ENCODE measurements at regions not wholly inside any gene's neighbourhood (a gene's known extent, or its start where the extent isn't known, plus 50 kb on each side); places are given as distances from the start of the nearest gene placed in this dataset.
A peak's percentile ranks its signal among the peaks of the same experiment; 100 is the strongest.

DNA sequence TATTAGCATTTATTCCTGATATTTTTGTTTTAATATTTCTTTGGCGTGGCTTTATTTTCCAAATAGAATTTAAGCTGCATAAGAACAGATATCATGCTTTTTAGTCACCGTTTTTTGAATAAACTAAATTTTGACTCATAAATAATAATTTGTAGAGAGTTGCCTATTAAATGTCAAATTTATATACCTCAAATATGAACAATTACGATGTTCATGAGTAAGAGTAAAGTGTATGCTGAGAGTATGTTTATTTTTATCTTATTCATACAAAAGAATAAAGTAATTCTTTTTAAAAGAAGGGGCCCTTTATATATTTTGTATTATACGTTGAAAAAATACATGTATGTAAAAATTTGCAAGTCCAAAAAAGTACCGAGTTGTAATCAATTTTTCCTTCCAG is 126.5 kb upstream of the NRIP1 start:
- in situ Hi-C loops (cut with HindIII; ENCODE audit: extremely low pct_ligation_motif_present, low pct_unique_long_range_greater_than_20kb), result no loop called here
- no peak for TF ChIP-seq ZNF33B (CRISPR knock-in tag; IDR thresholded peaks at IDR 0.05)
- no peak for TF ChIP-seq CBFB (CRISPR knock-in tag; IDR thresholded peaks at IDR 0.05)
- TF ChIP-seq LCORL (IDR thresholded peaks at IDR 0.05), result no peak
- TF ChIP-seq LCORL (CRISPR knock-in tag; IDR thresholded peaks at IDR 0.05), result no peak
- TF ChIP-seq, protein P1, sequence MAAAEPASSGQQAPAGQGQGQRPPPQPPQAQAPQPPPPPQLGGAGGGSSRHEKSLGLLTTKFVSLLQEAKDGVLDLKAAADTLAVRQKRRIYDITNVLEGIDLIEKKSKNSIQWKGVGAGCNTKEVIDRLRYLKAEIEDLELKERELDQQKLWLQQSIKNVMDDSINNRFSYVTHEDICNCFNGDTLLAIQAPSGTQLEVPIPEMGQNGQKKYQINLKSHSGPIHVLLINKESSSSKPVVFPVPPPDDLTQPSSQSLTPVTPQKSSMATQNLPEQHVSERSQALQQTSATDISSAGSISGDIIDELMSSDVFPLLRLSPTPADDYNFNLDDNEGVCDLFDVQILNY (CRISPR knock-in tag; conservative IDR thresholded peaks at IDR 0.05), result no peak
- H3K4me2 ChIP-seq (ENCODE audit: low read depth, low read length), result no peak overlapping the region
- H3K4me1 ChIP-seq (ENCODE audit: insufficient read depth, low read length), result peaks cover 32% of the 10 kb centered on the region
- FAIRE-seq (no peak), ATAC-seq (no peak), DNase-seq (ENCODE audit: low spot score) (no peak)
- intact Hi-C loops (cut with micrococcal nuclease; ENCODE audit: unreplicated experiment), result no loop called here
- H3K9ac ChIP-seq (ENCODE audit: insufficient read depth, low read depth, low read length), result no peak overlapping the region
- 95% methylated on average over 5 of the region's 5 CpGs for WGBS (ENCODE audit: low lambda C conversion rate)
- no peaks in the 10 kb centered on the region for H4K20me1 ChIP-seq (ENCODE audit: insufficient read depth, low read length)
- H3K27ac ChIP-seq (ENCODE audit: extremely low read length, insufficient read depth, low read length), result no peak overlapping the region
- H3K9me3 ChIP-seq (ENCODE audit: low read length), result no peaks in the 10 kb centered on the region
- ChIA-PET CTCF (ENCODE audit: low intra/inter-chr PET ratio, low total read pairs) (no interaction called here), POLR2A (no interaction called here)
- H3K27me3 ChIP-seq (ENCODE audit: control insufficient read depth in 1 of 2, insufficient read depth in 2 of 2, low read length in 2 of 2), result no peaks in the 10 kb centered on the region
- BruUV-seq (replicated peaks), result no TSS peak
- no peaks in the 10 kb centered on the region for H3K36me3 ChIP-seq (replicated peaks in 1 of 2; ENCODE audit: control insufficient read depth in 1 of 2, insufficient read depth in 2 of 2, low read length in 2 of 2)
- H3K79me2 ChIP-seq (ENCODE audit: insufficient read depth, low read length), result no peaks in the 10 kb centered on the region
- no peak overlapping the region for H3K4me3 ChIP-seq (replicated peaks in 1 of 3; ENCODE audit: insufficient read depth in 1 of 3, low read depth in 2 of 3, low read length in 3 of 3)
- no peak overlapping the region for H2AFZ ChIP-seq (ENCODE audit: low read length)

DNA sequence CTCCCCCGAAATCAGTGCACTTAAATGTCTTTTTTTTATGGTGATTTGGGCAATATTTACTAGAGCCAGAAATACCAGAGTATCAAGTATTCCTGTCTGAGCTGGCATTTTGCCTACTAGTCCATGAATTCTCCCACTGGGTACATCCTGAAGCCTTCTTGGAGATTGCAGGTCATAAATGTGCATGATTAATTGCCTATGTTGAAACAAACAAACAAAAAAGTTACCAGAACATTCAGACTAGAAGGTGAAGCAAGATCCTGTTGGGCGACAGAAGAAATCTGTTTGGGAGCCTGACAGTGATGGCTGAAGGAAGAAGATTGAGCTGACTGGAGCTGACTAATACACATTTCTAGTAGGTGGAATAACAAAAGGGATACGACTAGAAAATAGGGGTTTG is 127.4 kb upstream of the NRIP1 start:
- POLR2A ChIA-PET, result no interaction called here
- Histone ChIP-seq H4K20me1 (ENCODE audit: insufficient read depth, low read length) (no peaks in the 10 kb centered on the region), H3K4me2 (ENCODE audit: low read depth, low read length) (no peak overlapping the region), H2AFZ (ENCODE audit: low read length) (no peak overlapping the region), H3K27ac (ENCODE audit: extremely low read length, insufficient read depth, low read length) (no peak overlapping the region), H3K9ac (ENCODE audit: insufficient read depth, low read depth, low read length) (no peak overlapping the region), H3K79me2 (ENCODE audit: insufficient read depth, low read length) (no peaks in the 10 kb centered on the region), H3K27me3 (ENCODE audit: control insufficient read depth in 1 of 2, insufficient read depth in 2 of 2, low read length in 2 of 2) (no peaks in the 10 kb centered on the region), H3K9me3 (ENCODE audit: low read length) (no peaks in the 10 kb centered on the region), H3K4me1 (ENCODE audit: insufficient read depth, low read length) (peaks cover 41% of the 10 kb centered on the region), H3K4me3 (replicated peaks in 1 of 3; ENCODE audit: insufficient read depth in 1 of 3, low read depth in 2 of 3, low read length in 3 of 3) (no peak overlapping the region), H3K36me3 (replicated peaks in 1 of 2; ENCODE audit: control insufficient read depth in 1 of 2, insufficient read depth in 2 of 2, low read length in 2 of 2) (no peaks in the 10 kb centered on the region)
- WGBS (ENCODE audit: low lambda C conversion rate), result 95% methylated on average over 3 of the region's 3 CpGs
- CTCF ChIA-PET (ENCODE audit: low intra/inter-chr PET ratio, low total read pairs), result no interaction called here
- TF ChIP-seq ZNF709 (CRISPR knock-in tag; IDR thresholded peaks at IDR 0.05) (no peak), RBAK (CRISPR knock-in tag; IDR thresholded peaks at IDR 0.05) (peak; percentile 76; the same call in 1 of the 2 replicates)
- ATAC-seq, result no peak
- DNase-seq (ENCODE audit: low spot score), result no peak
- intact Hi-C loops (cut with micrococcal nuclease; ENCODE audit: unreplicated experiment), result no loop called here
- no TSS peak for BruUV-seq (replicated peaks)
- in situ Hi-C loops (cut with HindIII; ENCODE audit: extremely low pct_ligation_motif_present, low pct_unique_long_range_greater_than_20kb), result no loop called here
- no peak for FAIRE-seq
